ENCODE measurements at regions not wholly inside any gene's neighbourhood (a gene's known extent, or its start where the extent isn't known, plus 50 kb on each side); places are given as distances from the start of the nearest gene placed in this dataset.
"Not testable (repeated sequence)": the region's sequence is repeated elsewhere in the genome, so short reads cannot be mapped to it uniquely, and the experiment has no call there.

DNA sequence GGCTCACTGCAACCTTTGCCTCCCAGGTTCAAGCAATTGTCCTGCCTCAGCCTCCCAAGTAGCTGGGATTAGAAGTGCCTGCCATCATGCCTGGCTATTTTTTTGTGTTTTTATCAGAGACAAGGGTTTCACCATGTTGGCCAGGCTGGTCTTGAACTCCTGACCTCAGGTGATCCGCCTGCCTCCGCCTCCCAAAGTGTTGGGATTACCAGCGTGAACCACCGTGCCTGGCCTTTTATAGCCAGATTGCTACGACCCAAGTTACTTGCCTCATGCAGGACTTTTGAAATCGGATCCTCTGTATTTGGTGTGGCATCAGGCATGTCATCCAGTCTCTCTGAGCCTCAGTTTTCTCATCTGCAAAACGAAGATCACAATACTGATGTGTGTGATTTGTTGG lies 115.9 kb upstream of the MYCN start:
- DNase-seq (ENCODE audit: low read depth) = not testable (repeated sequence)

DNA sequence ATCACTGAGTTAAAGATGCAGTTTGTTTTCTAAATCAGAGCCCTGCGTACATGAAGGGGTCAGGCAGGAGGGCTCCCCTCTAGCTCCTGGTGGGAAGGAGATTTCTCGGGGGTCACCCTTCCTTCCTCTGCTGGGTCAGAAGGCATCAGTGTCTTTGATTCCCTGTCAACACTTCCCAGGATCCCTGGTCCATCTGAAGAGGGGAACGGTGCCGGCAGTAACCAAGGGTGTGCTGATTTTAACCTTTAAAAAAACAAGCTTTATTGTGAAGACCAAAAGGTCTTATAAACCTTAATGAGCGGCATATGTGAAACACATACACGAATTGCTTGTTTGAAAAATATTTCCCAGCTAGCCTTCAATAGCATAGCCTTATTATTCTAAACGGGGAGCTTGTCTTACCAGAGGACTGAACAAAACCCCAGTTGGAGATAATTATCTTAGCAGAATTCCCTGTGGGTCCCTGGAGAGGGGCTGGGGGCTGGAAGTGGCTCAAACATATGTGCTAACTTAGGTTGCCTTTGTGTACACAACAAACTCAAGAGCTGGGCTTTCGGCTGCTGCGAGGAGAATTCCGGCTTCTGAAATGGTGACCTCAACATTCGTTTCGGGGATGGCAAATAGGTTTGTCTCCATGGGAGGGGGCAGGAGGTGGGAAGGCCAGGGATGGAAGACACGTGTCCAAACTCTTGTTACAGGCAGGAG lies 114.9 kb upstream of the MYCN start:
- no peak for DNase-seq (ENCODE audit: low read depth)

DNA sequence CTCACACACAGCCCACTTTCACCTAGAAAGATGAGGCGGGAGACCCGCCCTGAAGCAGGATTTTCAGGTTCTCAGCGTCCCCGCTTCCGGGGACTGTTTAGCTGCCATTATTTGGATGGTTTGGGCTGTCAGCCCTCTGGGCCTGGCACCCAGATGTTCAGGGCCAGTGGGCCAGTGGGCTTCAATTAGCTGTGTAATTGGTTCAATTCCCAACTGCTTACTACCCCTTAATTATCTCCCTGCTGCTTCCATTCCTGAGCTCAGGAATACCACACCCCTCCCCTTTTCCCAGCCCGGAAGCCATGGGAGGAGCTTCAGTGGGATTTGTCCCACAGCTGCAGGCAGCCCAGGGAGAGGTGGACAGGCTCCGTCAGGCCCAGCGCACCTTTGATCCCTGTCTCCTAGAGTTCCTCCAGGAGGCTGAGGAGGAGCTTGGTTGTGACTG lies 114.1 kb upstream of the MYCN start:
- no peak for DNase-seq (ENCODE audit: low read depth)

DNA sequence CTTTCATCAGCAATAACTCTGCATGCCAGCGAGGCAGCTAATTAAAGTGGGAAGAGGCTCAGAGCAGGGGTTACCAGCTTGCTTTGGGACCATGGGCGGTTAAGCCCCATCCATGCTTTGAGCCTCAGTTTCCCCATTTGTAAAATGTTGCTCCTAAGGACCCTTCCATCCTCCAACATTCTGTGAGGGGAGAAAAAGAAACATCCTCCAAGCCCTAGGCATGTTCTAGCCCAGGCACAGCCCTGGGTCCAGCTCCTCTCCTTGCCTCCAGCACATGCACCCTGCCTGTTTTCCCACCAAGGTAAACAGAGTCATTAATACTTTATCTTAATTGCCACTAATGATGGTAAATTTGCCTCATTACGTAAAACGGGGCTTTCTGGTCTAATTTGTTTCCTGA lies 113.3 kb upstream of the MYCN start:
- DNase-seq (ENCODE audit: low read depth) = no peak

DNA sequence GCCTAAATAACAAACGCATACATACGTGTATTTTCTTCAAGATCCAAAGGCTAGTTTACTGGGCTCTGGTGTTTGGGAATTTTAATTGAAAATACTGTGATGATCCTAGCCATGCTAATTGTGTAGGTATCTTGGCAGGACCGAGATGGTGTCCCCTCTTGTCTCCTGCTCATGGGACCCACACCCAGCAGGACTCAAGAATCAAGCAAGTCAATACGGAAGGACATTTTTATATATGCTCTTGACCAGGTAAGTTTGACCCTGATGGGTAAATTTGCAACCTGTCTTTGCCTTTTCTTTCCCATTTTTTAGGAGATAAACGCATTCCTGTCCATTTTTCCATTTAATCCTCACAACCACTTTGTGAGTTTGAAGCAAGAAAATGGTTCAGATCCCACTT lies 111.8 kb upstream of the MYCN start:
- no peak for DNase-seq (ENCODE audit: low read depth)

DNA sequence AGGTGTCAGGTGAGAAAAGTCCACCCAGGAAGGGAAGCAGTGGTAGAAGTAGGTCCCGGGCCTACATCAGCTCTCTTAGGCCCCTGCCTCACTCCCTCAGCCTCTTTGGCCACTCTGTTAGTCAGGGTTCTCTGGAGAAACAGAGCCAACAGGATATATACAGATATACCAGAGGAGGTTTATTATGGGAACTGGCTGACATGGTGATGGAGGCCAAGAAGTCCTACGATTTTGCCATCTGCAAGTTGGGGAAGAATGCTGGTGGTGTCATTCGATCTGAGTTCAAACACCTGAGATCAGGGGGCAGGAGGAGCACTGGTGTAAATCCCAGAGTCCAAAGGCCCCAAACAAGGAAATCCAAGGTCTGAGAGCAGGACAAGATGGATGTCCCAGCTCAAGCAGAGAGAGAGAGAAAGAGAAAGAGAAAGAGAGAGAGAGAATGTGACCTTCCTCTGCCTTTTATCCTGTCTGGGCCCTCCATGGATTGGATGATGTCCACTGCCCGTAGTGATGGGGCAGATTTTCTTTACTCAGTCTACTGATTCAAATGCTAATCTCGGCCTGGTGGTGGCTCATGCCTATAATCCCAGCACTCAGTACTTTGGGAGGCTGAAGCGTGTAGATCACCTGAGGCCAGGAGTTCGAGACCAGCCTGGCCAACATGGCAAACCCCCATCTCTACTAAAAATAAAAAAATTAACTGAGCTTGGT lies 111.1 kb upstream of the MYCN start:
- DNase-seq (ENCODE audit: low read depth) = no peak

DNA sequence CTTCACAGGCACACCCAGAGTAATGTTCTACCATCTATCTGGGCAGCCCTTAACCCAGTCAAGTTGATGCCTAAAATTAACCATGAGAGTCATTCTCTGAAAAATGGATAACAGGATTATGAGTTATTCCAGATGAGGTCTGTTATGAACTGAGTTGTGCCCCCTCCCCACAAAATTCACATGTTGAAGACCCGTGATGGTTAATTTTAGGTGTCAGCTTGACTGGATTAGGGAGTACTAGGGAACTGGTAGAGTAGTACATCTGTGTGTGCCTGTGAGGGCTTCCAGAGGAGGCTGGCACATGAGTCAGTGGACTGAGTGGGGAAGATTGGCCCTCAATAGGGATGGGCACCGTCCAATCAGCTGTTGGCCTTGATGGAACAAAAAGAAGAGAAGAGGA lies 110.4 kb upstream of the MYCN start:
- DNase-seq (ENCODE audit: low read depth) = no peak

DNA sequence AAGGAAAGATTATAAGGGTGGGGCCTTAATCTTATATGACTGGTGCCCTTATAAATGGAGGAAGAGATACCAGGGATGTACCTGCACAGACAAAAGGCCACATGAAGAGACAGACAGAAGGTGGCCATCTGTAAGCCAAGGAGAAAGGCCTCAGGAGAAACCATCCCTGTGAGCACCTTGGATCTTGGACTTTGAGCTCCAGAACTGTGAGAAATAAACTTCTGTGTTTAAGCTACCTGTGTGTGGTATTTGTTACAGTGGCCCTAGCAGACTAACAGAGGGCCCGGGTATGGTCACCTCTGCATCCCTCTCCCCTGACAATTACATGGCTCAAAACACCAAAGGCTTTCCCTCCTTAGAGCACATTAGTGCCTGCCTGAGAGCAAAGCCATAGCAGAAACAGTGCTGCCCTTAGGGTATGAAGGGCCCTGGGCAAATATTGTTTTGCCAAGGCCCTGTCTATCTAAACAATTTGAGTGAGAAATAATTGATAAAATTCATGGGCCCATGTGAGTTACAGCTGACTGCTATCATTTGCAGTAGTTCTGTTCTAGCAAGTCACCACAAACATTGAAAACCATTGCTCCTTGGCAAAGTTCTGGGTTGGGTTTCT lies 109.3 kb upstream of the MYCN start:
- no peak for DNase-seq (ENCODE audit: low read depth)

DNA sequence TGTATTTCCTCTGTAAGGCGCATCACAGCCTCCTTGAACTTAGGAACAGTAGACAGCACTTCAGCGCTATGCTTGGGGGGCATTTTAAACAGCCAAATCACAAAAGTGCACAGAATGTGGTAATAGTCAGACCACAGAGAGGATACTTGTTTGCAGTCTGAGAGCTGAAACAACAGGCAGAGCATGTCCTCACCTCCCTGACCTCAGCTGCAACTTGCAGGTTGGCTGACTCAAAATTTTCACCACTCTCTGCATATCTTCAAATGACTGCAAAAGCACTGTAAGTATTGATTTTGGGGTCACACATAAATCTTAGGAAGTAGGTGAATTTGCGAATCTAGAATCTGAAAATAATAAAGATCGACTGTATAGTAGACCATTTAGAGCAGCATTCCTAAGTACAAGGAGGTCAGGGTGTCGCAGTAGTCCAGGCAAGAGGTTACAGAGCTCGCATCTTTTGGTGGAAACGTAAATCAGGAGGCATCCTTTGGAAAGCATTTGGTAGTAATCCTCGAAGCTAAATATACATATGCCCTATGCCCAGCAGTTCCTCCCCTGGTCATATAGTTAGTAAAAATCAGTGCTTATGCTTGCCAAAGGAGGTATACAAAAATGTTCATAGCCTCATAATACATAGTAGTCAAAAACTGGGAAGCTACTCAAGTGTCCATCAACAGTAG lies 108.2 kb upstream of the MYCN start:
- DNase-seq (ENCODE audit: low read depth) = no peak

DNA sequence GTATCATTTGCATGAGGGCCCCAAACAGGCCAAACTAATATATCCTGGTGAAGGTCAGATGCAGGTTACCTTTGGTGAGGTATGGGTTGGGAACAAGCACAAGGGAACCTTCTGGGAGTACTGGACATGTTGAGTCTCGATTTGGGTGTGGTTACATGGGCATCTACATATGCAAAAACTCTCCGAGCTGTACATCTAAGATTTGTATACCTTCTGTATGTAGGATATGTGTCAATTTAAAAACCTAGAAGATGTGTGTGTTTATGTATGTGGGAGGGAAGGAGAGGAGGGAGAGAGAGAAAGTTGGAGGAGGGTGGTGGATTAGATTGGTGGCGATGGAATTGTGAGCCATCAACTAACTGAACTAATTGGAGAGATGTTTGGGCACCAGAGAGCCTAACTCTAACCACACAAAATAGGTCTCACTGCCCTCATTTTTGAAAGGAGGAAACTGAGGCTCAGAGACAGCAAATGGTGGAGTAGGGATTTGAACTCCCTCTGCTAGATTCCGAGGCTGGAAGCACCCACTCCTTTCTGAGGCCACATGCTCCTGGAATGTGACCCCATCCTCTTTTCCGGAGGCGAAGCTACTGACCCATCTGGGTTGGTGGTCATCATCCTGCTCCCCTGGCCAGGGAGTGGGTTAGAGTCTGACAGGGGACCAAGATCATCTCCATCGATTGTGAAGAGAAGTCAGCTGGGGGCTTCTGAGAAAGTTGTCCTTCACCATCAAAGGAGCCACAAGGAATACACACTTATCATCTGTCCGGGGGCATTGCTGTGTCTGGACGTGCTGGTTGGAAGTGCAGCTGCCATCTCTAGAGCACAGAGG lies 107.3 kb upstream of the MYCN start:
- no peak for DNase-seq (ENCODE audit: low read depth)

DNA sequence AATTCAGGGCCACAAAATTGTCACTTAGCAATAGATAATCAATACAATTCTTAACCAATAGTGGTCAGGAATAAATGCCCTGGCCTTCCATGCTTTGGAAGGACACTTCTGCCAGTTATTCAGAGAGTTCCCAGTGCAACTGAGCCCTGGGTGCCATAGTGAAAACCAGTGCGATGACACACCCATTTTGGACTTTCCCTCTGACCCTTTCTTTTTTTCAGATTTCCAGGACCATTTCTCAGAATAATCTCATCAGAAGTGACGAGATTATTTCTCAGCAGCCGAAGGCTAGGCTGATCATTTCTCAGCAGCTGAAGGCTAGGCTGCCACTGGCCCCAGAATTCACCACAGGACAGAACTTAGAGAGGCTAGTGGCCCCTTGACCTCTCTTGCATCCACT lies 106.6 kb upstream of the MYCN start:
- no peak for DNase-seq (ENCODE audit: low read depth)

DNA sequence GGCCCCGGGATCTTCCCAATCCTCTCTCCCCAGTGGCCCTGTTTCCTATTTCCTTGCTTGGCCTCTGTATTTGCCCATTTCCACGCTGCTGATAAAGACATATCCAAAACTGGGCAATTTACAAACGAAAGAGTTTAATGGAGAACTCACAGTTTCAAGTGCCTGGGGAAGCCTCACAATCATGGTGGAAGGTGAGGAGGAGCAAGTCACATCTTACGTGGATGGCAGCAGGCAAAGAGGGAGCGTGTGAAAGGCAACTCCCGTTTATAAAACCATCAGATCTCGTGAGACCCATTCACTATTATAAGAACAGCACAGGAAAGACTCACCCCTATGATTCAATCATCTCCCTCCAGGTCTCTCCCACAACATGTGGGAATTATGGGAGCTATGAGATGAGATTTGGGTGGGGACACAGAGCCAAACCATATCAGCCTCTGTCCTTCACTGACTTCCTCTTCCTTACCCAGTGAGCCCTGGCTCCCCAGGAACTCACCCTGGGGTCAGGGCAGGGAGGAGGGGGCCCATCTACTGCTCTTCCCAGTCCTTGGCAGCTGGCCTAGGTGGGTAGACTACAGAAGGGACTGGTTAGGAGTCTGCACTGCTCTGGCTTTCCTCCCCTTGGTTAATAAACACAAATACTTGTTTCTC lies 105.8 kb upstream of the MYCN start:
- no peak for DNase-seq (ENCODE audit: low read depth)

DNA sequence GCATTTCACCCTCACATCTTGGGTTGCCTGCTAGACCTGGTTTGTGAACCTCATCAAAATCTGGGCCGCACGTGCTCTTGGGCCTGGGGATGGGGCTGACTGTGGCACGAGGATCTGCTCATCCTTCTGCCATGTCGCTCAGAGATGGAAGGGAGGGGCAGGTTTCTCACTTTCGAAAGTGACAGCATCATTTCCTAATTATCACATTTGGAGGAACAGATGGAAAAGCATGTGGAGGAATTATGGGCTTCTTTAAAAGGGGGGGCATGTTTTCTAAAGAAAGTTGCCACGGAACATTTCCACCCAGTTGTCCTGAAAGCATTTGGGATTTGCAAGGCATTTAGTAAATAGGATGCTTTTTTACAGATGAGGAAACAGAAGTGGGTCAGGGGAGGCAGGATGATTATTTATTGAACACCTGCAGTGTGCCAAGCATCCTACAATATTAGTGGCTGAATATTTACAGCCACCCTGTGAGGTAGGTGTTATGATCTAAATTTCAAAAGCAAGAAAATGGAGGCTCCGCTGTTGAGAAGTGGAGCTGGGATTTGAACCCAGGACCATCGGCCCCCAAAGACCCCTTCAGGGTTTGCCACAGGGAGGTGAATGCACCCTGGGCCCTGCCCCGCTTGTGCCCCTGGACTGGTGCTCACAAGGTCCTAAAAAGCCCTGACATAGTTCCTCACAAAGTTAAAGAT lies 104.2 kb upstream of the MYCN start:
- DNase-seq (ENCODE audit: low read depth) = no peak

DNA sequence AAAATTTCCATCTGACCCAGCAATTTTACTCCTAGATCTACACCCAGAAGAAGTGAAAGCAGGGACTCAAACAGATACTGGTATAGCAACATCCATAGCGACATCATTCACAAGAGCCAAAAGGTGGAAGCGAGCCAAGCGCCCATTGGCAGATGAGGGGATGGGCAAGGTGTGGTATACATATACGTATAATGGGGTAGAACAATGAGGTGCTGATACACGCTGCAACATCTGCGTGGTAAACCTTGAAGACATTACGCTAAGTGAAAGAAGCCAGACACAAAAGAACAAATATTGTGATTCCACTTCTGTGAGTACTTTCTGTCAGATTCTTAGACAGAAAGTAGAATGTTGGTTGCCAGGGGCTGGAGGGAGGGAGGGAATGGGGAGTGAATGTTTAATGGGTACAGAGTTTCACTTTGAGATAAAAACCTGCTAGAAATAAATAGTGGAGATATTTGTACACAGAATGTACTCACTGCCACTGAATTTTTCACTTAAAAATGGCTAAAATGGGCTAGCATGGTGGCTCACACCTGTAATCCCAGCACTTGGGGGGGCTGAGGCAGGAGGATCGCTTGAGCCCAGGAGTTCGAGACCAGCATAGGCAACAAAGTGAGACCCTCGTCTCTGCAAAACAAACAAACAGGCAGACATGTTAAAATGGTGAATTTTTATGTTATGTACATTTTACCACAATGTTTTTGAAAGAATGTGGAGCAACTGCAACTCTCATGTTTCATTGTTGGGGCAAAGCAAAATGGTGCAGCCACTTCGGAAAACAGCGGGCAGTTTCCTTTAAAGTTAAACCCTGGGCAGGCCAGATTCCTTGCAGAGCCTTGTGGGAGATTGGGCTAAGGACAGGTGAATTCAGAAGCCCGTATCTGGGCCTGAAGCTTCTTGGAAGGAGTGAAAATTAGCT lies 103.4 kb upstream of the MYCN start:
- DNase-seq (ENCODE audit: low read depth) = no peak

DNA sequence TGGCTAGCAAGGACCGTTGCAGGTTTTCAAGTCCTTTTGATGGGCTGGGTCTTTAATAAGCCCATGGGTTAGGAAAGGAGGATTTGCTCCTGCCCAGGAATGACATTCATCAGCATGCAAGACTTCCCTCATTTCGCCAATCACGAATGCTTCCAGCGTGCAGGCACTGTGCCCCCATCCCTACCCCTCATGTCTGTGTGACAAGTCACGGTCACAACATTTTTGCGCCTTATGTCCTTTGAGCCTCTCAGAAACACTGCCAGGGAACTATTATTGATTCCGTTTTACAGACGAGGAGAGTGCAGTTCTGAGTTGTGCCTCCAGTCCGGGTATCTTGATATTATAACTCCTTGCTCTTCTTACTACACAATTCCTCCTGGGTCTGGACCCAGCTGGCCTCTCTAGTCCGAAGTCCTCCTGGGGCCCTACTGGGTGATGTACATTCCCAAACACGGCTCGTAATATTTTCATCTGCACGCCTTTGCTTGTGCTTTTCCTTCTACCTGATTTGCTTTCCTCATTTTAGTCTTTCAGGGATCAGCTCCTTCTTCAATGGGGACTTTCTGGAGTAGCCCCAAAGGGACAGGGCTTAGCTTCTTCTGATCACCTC lies 101.8 kb upstream of the MYCN start:
- no peak for DNase-seq (ENCODE audit: low read depth)

DNA sequence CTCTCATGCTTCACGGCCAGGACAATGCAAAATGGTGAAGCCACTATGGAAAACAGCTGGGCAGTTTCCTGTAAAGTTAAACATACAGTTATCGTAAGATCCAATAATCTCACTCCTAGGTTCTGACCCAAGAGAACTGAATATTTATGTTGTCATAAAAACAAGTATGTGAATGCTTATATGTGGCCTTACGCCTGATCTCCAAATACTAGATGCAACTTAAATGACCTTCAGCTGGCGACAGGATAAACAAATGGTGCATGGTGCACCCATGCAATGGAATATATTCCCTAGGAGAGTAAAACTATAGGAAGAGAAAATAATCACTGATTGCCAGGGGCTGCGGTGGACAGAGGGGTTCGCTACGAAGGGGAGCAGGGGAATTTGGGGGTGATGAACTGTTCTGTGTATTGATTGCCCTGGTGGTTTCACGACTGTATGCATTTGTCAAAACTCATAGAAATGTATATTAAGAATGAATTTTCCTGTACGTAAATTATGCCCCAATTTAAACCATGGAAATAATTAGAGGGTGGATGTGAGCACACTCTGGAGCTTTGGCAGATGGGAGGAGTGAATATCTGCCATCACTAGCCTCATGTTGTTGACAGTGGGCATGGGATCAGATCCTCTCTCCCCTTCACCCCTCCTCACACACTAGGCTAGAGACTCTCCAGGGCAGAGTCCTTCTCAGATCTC lies 100.8 kb upstream of the MYCN start:
- DNase-seq (ENCODE audit: low read depth) = no peak

DNA sequence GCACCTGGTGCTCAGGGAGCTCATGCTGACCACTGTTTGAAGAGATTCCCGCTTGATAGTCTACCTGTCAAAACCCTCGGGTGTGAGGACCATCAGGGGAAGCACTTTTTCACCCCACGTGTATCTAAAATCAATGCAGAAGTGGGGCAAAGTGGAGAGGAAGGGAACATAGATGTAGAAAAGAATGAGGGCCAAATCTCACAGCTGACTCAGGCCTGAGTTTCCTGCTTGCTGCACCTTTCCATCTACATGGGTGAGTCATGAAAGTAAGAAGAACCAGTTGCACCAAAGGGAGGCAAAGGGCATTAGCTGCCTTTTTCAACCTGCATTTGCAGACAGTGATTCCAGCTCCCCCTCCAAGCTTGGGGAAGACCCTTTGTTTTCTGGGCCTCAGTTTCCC lies 100.2 kb upstream of the MYCN start:
- no peak for DNase-seq (ENCODE audit: low read depth)

DNA sequence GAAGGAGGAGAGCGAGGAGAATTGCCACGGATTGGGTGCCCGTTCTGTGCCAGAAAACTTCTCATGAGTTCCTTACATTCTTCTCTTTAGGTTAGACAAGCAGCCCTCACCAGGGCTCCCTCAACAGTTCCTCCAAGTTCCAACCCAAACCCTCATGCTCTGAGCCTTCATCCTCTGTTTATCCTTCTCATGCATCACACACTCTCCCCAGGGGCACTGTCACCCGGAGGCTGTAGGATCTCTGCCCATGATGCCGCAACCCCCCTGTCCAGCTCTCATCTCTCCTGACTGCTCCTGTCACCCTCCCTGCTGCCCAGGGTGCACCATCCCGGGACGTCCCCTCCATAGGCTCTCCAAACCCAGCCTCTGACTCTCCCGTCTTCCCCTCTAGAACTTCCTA lies 99.4 kb upstream of the MYCN start:
- no peak for DNase-seq (ENCODE audit: low read depth)

All from GM04504 (cell line).